ENCODE measurements at regions not wholly inside any gene's neighbourhood (a gene's known extent, or its start where the extent isn't known, plus 50 kb on each side); places are given as distances from the start of the nearest gene placed in this dataset.

- peak; percentile 67 for TF ChIP-seq CTCF (IDR thresholded peaks at IDR 0.05; ENCODE audit: poor library complexity)
- no peak for TF ChIP-seq EZH2 (IDR thresholded peaks at IDR 0.05; ENCODE audit: borderline replicate concordance)
- TF ChIP-seq EZH2phosphoT487 (IDR thresholded peaks at IDR 0.05; ENCODE audit: low read depth, severe bottlenecking, unreplicated experiment), result no peak
- H3K79me2 ChIP-seq, result no peaks in the 10 kb centered on the region
Measured at GRCh38 chr2:57516698-57517340, 529.8 kb upstream of the VRK2 start.

GRCh38 chr2:57523304-57523703, 523.3 kb upstream of the VRK2 start:
- Histone ChIP-seq H3K27ac (no peak overlapping the region), H3K9me3 (ENCODE audit: low read depth) (no peaks in the 10 kb centered on the region), H3K79me2 (no peaks in the 10 kb centered on the region), H3K4me1 (ENCODE audit: insufficient read depth) (no peaks in the 10 kb centered on the region), H3K36me3 (replicated peaks; ENCODE audit: insufficient read depth, low read depth) (no peaks in the 10 kb centered on the region), H3K27me3 (no peaks in the 10 kb centered on the region), H2AFZ (no peak overlapping the region), H3K9me2 (replicated peaks; ENCODE audit: insufficient read depth) (no peaks in the 10 kb centered on the region), H4K20me1 (ENCODE audit: insufficient read depth, poor library complexity, severe bottlenecking) (no peaks in the 10 kb centered on the region), H3K4me2 (no peak overlapping the region), H3K4me3 (no peak overlapping the region)
- no peak for DNase-seq (ENCODE audit: low spot score)
- 50% methylated on average over 1 of the region's 1 CpG for WGBS (ENCODE audit: low lambda C conversion rate, missing lambda C conversion rate)
- TF ChIP-seq EZH2phosphoT487 (IDR thresholded peaks at IDR 0.05; ENCODE audit: low read depth, severe bottlenecking, unreplicated experiment), result no peak
- TF ChIP-seq CTCF (IDR thresholded peaks at IDR 0.05; ENCODE audit: poor library complexity), result no peak
- no peak for TF ChIP-seq EZH2 (IDR thresholded peaks at IDR 0.05; ENCODE audit: borderline replicate concordance)

More at GRCh38 chr2:57516698-57517340, 529.8 kb upstream of the VRK2 start:
- H3K9me2 ChIP-seq (replicated peaks; ENCODE audit: insufficient read depth), result no peaks in the 10 kb centered on the region
- H2AFZ ChIP-seq, result no peak overlapping the region
- WGBS (ENCODE audit: low lambda C conversion rate, missing lambda C conversion rate), result 26% methylated on average over 7 of the region's 7 CpGs
- H3K4me3 ChIP-seq, result no peak overlapping the region
- no peak overlapping the region for H3K4me2 ChIP-seq
- no peaks in the 10 kb centered on the region for H3K4me1 ChIP-seq (ENCODE audit: insufficient read depth)
- no peak overlapping the region for H3K27ac ChIP-seq
- no peaks in the 10 kb centered on the region for H3K36me3 ChIP-seq (replicated peaks; ENCODE audit: insufficient read depth, low read depth)
- H3K27me3 ChIP-seq, result no peaks in the 10 kb centered on the region
- H3K9me3 ChIP-seq (ENCODE audit: low read depth), result no peaks in the 10 kb centered on the region
- peak; percentile 27 for DNase-seq (ENCODE audit: low spot score)
- H4K20me1 ChIP-seq (ENCODE audit: insufficient read depth, poor library complexity, severe bottlenecking), result no peaks in the 10 kb centered on the region

- H3K4me1 ChIP-seq (ENCODE audit: insufficient read depth), result no peaks in the 10 kb centered on the region
Measured at GRCh38 chr2:57527685-57528084, 518.9 kb upstream of the VRK2 start.

More at GRCh38 chr2:57527685-57528084, 518.9 kb upstream of the VRK2 start:
- no peaks in the 10 kb centered on the region for H3K36me3 ChIP-seq (replicated peaks; ENCODE audit: insufficient read depth, low read depth)
- H3K9me3 ChIP-seq (ENCODE audit: low read depth), result no peaks in the 10 kb centered on the region
- no peaks in the 10 kb centered on the region for H3K9me2 ChIP-seq (replicated peaks; ENCODE audit: insufficient read depth)
- no peak for DNase-seq (ENCODE audit: low spot score)
- H3K4me2 ChIP-seq, result no peak overlapping the region
- no peaks in the 10 kb centered on the region for H4K20me1 ChIP-seq (ENCODE audit: insufficient read depth, poor library complexity, severe bottlenecking)
- no peaks in the 10 kb centered on the region for H3K79me2 ChIP-seq
- no peak overlapping the region for H2AFZ ChIP-seq
- no peak overlapping the region for H3K4me3 ChIP-seq
- no peak for TF ChIP-seq EZH2 (IDR thresholded peaks at IDR 0.05; ENCODE audit: borderline replicate concordance)
- no peak for TF ChIP-seq CTCF (IDR thresholded peaks at IDR 0.05; ENCODE audit: poor library complexity)
- no peak for TF ChIP-seq EZH2phosphoT487 (IDR thresholded peaks at IDR 0.05; ENCODE audit: low read depth, severe bottlenecking, unreplicated experiment)
- 88% methylated on average over 1 of the region's 1 CpG for WGBS (ENCODE audit: low lambda C conversion rate, missing lambda C conversion rate)
- H3K27ac ChIP-seq, result no peak overlapping the region
- H3K27me3 ChIP-seq, result no peaks in the 10 kb centered on the region

Measured in hepatocyte (in vitro differentiated cells).